GM21529 (cell line): ENCODE measurements at regions not wholly inside any gene's neighbourhood (a gene's known extent, or its start where the extent isn't known, plus 50 kb on each side); places are given as distances from the start of the nearest gene placed in this dataset.
"Not testable (repeated sequence)": the region's sequence is repeated elsewhere in the genome, so short reads cannot be mapped to it uniquely, and the experiment has no call there.

Source experiments
- ATAC-seq: cut with Tn5 transposase; IDR thresholded peaks from one replicate; pipeline ENCODE4 v1.9.1; 2021; ENCODE audit not compliant: unreplicated experiment

- ATAC-seq: no peak
Observed at GRCh38 chr1:4062560-4062959, 162.5 kb upstream of the C1orf174 start.

GRCh38 chr1:4062992-4063391 is 162.9 kb upstream of the C1orf174 start:
- no peak for ATAC-seq

- ATAC-seq: no peak
Observed at GRCh38 chr1:4063516-4063915, 163.4 kb upstream of the C1orf174 start.

DNA sequence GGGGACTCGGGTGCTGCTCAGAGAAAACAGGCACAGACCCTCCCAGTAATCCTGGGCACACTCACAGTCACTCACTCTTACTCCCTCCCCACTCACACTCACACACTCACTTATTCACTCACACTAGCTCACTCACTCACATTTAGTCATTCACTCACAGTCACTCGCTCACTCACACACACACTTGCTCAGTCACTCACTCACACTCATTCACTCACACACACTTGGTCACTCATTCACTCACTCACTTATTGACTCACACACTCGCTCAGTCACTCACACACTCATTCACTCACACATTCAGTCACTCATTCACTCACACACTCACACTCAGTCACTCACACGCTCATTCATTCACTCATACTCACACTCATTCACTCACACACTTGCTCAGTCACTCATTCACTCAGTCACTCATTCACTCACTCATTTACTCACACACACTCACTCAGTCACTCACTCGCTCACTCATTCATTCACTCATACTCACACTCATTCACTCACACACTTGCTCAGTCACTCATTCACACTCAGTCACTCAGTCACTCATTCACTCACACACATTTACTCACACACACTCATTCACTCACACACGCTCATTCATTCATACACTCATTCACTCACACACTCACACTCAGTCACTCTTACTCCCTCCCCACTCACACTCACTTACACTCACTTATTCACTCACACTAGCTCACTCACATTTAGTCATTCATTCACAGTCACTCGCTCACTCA is 164.2 kb upstream of the C1orf174 start:
- ATAC-seq: no peak

DNA sequence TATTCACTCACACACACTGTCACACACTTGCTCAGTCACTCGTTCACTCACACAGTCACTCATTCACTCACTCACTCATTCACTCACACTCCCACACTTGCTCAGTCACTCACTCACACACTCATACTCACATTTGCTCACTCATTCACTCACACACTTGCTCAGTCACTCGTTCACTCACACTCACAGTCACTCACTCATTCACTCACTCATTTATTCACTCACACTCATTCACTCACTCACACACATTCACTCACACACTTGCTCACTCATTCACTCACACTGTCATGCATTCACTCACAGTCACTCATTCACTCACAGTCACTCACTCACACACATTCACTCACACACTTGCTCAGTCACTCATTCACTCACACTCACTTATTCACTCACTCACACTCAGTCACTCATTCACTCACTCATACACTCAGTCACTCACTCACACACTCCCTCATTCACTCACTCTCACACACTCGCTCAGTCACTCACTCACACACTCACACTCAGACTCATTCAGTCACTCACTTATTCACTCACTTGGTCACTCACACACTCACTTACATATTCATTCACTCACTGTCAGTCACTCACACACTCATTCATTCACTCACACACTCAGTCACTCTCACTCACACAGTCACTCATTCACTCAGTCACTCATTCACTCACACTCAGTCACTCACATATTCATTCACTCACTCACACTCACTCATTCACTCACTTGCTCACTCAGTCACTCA is 167.0 kb upstream of the C1orf174 start:
- ATAC-seq: no peak

- ATAC-seq: no peak
Observed at GRCh38 chr1:4068076-4068475, 168.0 kb upstream of the C1orf174 start.

GRCh38 chr1:4071653-4072052 is 171.6 kb upstream of the C1orf174 start:
- no peak for ATAC-seq

- ATAC-seq: no peak
Observed at GRCh38 chr1:4072481-4073153, 172.5 kb upstream of the C1orf174 start.

DNA sequence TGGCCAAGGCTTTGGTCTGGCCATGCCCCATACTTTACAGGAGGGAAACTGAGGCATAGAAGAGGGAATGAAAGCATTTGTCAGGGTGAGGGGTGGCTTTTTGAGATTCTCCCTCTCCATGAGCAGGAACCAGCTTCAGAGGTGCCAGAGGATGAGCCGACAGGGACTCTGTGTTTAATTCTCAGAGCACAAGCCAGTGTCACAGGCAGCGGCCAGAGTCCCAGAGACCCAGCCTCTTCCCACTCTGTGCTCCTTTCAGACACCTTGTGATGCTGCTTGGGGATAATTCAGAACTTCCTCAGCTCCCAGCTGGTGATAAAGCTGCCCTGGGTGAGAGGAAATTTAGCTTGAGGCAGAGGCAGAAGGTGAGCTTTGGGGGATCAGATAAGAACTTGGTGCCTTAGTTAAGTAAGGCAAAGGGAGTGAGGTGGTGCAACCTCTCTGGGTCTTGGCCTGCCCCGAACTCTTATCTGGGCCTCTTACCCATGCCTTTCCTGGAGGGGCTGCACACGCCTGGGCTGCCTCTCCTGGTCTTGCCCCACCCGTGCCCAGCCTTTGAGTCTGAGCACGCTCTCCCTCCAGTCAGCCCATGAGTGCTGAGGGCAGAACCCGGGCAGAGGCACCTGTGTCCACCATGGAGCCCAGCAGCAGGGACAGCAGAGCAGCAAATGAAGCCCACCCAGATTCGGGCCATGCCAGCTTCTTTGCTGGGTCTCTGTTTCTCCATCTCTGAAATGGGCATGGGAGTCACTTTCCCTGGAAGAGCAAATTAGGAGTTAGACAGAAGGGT is 175.6 kb upstream of the C1orf174 start:
- ATAC-seq: no peak

DNA sequence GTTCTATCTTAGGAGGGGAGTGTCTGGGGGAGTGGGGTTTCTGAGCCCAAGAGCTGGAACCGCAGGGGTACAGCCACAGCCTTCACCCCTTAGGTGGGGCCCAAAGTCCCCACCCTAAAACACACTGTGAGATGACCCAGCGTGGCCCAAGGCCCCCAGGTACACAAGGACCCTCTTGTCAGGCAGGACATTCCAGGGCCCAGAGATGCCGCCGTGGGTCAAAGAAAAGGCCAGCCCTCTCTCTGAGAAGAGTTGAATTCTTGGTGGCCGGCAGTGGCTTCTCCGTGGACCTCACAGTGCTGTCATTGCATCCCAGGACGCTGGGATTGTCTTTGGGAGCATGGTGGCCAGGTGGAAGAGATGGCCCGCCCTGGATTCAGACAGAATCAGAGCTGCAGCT is 176.3 kb upstream of the C1orf174 start:
- no peak for ATAC-seq

- ATAC-seq: not testable (repeated sequence)
Observed at GRCh38 chr1:4078091-4078962, 178.3 kb upstream of the C1orf174 start.

GRCh38 chr1:4079815-4080214 is 179.7 kb upstream of the C1orf174 start:
- ATAC-seq: no peak

DNA sequence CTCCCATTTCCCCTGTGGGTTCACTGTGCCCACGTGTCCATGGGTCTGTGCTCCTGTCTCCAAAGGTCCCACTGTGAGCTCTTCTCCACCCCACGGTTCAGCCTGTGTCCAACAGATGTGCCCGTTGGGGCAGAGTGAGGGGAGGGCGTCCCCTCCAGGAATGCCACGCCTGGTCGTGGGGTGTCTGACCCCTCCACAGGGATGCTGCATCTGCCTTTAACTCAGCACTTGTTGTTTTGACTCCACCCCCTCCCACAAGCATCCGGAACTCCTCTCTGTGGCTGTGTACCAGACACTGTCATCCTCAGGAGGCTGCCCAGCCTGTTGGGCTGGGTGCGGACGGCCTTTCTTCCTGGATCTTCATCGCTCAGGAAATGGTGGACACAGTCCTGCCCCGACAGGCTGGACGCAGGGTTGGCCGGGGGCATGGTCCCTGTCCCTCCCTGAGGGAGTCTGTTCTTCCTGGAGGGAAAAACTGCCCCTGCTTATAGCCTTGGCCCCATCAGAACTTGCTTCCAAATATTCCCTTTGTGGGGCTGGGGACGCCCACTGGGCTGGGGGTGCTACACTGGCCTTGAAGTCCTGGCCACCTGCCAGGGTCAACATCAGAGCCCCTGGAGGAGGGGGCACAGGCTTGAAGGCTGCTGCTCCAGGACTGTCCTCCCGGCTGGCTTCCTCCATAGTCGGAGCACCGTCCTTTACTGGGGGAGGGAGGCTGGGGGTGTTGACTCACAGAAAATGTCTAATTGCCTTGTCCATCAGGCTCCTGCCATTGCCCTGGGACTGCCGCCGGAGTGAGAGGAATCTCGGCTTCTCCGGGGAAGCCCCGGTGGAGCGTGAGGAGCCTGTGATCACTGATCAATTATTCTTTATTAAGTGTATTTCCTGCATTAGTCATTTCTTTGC is 182.0 kb upstream of the C1orf174 start:
- ATAC-seq: no peak

DNA sequence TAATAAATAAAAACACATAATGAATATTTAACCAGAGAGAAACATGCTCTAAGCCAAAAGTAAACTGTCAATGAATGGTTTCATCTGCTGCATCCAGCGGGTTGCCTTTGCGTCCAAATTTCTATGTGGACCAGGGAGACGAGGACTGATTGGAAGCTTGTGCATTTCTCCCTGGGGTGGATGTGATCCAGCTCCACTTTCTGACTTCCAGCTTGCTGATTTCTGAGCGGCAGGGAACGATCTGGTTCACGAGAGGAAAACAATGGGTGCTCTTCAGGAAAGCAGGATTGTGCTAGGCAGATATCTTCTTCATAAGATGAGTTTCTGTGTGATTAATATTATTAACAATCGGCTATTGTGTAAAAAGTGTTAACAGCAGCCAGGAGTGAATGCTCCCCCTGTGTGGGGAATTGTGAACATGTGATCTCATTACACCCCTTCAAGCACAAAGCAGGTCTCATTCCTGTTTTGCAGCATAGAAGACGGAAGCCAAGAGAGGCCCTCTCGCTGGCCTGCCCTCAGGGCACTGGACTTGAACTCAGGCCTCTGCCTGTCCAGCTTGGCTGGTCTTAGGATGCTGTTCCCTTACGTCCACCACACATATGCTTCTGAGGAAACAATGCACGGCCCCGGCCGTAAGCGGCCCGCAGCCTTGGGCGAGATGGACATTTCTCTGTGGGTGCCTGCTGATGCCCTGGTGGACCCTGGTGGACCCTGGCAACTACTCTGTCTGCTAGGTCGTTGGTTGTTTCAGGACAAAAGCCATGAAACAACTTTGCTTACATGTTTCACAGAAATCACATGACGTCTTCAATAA is 183.4 kb upstream of the C1orf174 start:
- ATAC-seq: no peak

GRCh38 chr1:4084048-4084431 is 184.0 kb upstream of the C1orf174 start:
- no peak for ATAC-seq

GRCh38 chr1:4084446-4084845 is 184.4 kb upstream of the C1orf174 start:
- ATAC-seq: no peak

DNA sequence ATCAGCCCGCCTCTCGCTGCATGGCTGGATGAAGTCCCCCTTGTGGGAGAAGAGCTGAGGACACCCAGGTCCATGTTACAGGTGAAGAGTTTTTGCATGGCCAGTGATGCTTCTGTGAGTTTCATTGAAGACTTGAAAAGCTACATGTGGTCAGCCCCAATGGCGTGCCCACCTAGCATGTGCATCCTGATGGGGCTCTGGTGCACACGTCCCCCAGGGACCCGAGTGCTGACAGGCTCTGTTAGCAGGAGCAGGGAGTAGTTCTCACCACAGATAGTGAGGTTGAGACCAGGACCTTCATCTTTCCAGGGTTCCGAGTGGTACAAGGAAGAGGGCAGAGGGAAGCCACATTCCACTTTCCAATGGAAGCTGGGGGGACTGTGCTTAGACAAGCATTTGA is 184.8 kb upstream of the C1orf174 start:
- ATAC-seq: no peak

- no peak for ATAC-seq
Observed at GRCh38 chr1:4085546-4085945, 185.5 kb upstream of the C1orf174 start.
